ENCODE measurements at regions not wholly inside any gene's neighbourhood (a gene's known extent, or its start where the extent isn't known, plus 50 kb on each side); places are given as distances from the start of the nearest gene placed in this dataset.

DNA sequence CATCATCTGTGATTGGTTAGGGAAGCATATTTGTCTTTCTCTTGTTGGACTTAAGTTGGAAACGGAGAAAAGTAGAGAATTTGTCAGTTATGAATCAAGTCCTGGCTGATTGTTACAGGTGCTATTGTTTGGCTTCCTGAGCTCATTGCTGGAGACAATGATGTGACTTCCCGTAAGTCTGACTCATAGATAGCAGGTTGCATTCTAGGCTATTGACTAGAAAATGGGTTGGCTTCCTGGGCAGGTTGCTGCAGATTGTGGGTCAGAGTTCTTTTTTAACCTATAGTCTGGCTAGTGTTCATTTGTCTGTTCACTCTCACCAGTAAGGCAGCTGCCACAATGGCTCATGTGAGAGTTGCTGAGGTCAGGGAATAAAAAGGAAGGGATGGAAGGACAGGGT is 101.5 kb downstream of the CCNA1 start:
- H3K4me3 ChIP-seq (ENCODE audit: low read depth, low read length), result no peak overlapping the region
- H3K36me3 ChIP-seq (ENCODE audit: control insufficient read depth, insufficient read depth, low read length), result no peaks in the 10 kb centered on the region
- CTCF ChIA-PET, result no interaction called here
- POLR2A ChIA-PET, result no interaction called here
- H3K27me3 ChIP-seq (ENCODE audit: control insufficient read depth, insufficient read depth, low read length), result no peaks in the 10 kb centered on the region
- DNase-seq (ENCODE audit: low read depth), result no peak
- TF ChIP-seq CTCF (IDR thresholded peaks at IDR 0.05; ENCODE audit: insufficient read depth, low read depth, low read length), result no peak

- H3K4me3 ChIP-seq (ENCODE audit: low read depth, low read length), result no peak overlapping the region
- DNase-seq (ENCODE audit: low read depth), result no peak
These were observed 104.3 kb downstream of the CCNA1 start for GRCh38 chr13:36536546-36536945.

DNA sequence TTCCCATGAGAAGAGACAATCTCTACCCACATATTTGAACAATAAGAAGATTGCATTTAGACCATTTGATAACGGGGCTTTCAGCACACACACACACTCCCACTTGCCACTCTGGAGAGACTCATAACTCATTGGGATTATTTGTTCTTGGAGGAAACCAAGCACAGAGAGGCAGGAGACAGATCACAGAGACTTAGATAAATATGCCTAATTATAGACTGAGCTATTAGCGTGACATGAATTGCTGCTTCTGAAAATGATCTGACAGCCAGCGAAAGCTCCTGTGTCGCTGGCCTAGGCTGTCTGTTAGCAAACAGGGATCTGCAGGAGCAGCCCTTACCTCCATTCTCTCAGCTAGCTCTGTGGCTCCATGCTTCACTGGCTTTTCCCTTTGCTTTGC is 111.4 kb downstream of the CCNA1 start:
- CTCF ChIA-PET, result no interaction called here
- H3K4me3 ChIP-seq (ENCODE audit: low read depth, low read length), result no peak overlapping the region
- no peak for TF ChIP-seq CTCF (IDR thresholded peaks at IDR 0.05; ENCODE audit: insufficient read depth, low read depth, low read length)
- no peaks in the 10 kb centered on the region for H3K36me3 ChIP-seq (ENCODE audit: control insufficient read depth, insufficient read depth, low read length)
- no peaks in the 10 kb centered on the region; the same call in 1 of the 2 replicates for H3K27me3 ChIP-seq (ENCODE audit: control insufficient read depth, insufficient read depth, low read length)
- no peak for DNase-seq (ENCODE audit: low read depth)
- POLR2A ChIA-PET, result no interaction called here

More at GRCh38 chr13:36536546-36536945, 104.3 kb downstream of the CCNA1 start:
- ChIA-PET CTCF (no interaction called here), POLR2A (no interaction called here)
- no peak for TF ChIP-seq CTCF (IDR thresholded peaks at IDR 0.05; ENCODE audit: insufficient read depth, low read depth, low read length)
- Histone ChIP-seq H3K27me3 (ENCODE audit: control insufficient read depth, insufficient read depth, low read length) (no peaks in the 10 kb centered on the region; the same call in 1 of the 2 replicates), H3K36me3 (ENCODE audit: control insufficient read depth, insufficient read depth, low read length) (no peaks in the 10 kb centered on the region)

DNA sequence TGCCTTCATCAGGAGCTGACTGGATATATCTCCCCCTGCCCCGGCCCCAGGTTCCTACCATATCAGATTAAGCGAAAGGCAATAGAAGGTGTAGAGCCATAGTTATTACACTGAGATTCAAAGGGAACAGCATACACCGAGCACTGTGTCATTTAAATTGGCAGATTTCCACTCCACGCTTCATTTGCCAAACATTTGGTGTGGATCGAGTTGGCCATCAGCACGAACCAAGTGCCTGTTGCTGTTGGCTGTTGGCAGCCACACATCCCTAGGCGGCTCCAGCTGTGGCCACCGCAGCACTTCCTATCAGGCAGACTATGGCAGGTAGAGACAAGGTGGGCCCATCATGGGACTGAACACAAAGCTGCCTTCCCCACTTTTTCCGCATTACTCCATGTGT is 115.8 kb downstream of the CCNA1 start:
- TF ChIP-seq CTCF (IDR thresholded peaks at IDR 0.05; ENCODE audit: insufficient read depth, low read depth, low read length), result no peak
- Histone ChIP-seq H3K36me3 (ENCODE audit: control insufficient read depth, insufficient read depth, low read length) (no peaks in the 10 kb centered on the region), H3K27me3 (ENCODE audit: control insufficient read depth, insufficient read depth, low read length) (no peaks in the 10 kb centered on the region), H3K4me3 (ENCODE audit: low read depth, low read length) (no peak overlapping the region)
- DNase-seq (ENCODE audit: low read depth), result no peak
- ChIA-PET CTCF (no interaction called here), POLR2A (no interaction called here)

GRCh38 chr13:36549126-36549702 is 116.9 kb downstream of the CCNA1 start:
- Histone ChIP-seq H3K27me3 (ENCODE audit: control insufficient read depth, insufficient read depth, low read length) (no peaks in the 10 kb centered on the region), H3K4me3 (ENCODE audit: low read depth, low read length) (no peak overlapping the region), H3K36me3 (ENCODE audit: control insufficient read depth, insufficient read depth, low read length) (no peaks in the 10 kb centered on the region)
- DNase-seq (ENCODE audit: low read depth), result no peak
- ChIA-PET POLR2A (no interaction called here), CTCF (no interaction called here)
- no peak for TF ChIP-seq CTCF (IDR thresholded peaks at IDR 0.05; ENCODE audit: insufficient read depth, low read depth, low read length)

Measured in BJ (cell line).